ENCODE measurements at regions not wholly inside any gene's neighbourhood (a gene's known extent, or its start where the extent isn't known, plus 50 kb on each side); places are given as distances from the start of the nearest gene placed in this dataset.

DNA sequence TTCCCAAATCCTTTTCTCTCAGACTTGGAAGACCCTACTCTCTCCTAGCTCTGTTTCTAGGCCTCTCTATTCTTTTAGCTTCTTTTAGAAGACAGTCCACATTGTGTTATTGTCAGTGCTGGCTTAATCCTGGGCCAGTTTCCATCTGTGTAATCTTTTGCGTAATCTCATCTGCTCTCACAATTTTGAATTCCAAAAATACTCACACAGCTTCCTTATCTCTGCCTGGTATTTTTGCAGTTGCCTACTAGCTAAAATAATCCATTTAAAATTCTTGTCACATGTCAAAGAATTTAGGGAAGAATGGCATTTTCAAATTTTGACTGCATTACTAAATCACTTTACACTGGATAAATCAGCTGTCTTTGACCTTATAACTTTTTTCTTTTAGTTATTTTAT is 200.6 kb upstream of the MEX3C start:
- Histone ChIP-seq H2AFZ (ENCODE audit: low read depth, low read length) (no peak overlapping the region), H3K79me2 (ENCODE audit: low read length) (no peaks in the 10 kb centered on the region), H3K9me3 (ENCODE audit: insufficient read depth, low read length) (no peaks in the 10 kb centered on the region), H3K27ac (ENCODE audit: low read length) (no peak overlapping the region), H3K36me3 (replicated peaks; ENCODE audit: low read depth, low read length) (no peaks in the 10 kb centered on the region), H3K9ac (ENCODE audit: low read length) (no peak overlapping the region), H3K4me1 (ENCODE audit: low read length) (no peaks in the 10 kb centered on the region), H4K20me1 (ENCODE audit: insufficient read depth, low read length) (no peaks in the 10 kb centered on the region), H3K4me3 (ENCODE audit: low read length) (no peak overlapping the region), H3K4me2 (ENCODE audit: low read length) (no peak overlapping the region), H3K27me3 (ENCODE audit: low read depth, low read length) (no peaks in the 10 kb centered on the region)
- no peak for TF ChIP-seq EZH2phosphoT487 (IDR thresholded peaks at IDR 0.05; ENCODE audit: low read depth)
- TF ChIP-seq, protein P1, sequence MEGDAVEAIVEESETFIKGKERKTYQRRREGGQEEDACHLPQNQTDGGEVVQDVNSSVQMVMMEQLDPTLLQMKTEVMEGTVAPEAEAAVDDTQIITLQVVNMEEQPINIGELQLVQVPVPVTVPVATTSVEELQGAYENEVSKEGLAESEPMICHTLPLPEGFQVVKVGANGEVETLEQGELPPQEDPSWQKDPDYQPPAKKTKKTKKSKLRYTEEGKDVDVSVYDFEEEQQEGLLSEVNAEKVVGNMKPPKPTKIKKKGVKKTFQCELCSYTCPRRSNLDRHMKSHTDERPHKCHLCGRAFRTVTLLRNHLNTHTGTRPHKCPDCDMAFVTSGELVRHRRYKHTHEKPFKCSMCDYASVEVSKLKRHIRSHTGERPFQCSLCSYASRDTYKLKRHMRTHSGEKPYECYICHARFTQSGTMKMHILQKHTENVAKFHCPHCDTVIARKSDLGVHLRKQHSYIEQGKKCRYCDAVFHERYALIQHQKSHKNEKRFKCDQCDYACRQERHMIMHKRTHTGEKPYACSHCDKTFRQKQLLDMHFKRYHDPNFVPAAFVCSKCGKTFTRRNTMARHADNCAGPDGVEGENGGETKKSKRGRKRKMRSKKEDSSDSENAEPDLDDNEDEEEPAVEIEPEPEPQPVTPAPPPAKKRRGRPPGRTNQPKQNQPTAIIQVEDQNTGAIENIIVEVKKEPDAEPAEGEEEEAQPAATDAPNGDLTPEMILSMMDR (IDR thresholded peaks at IDR 0.05; ENCODE audit: low read depth, low read length) = no peak

DNA sequence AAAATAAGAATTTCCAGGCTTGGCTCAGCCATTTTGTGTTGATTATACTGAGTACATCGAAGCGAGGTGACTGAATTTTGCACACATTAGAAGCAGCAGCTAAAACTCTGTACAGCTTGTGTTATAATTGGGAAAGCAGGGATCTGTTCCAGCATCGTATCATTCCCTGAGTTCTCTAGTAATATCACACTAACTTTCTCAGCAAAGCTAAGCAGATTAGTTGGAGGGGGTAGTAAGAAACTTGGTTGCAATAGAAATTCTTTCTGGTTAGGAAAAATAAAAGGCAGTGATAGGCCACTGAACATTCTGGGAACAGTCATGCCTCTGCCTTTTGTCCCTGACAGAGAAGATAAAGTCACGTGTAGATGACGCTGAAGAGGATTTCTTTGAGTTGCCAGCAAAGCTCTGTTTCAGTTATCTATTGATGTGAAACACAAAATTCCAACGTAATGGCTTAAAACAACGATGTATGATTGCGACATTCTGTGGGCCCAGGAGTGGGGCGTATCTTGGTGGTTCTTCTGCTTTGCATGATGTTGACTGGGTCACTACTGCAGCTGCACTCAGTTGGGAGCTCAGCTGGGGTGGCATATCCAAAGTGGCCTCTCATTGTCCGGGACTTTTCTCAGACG is 202.1 kb upstream of the MEX3C start:
- Histone ChIP-seq H3K36me3 (replicated peaks; ENCODE audit: low read depth, low read length) (no peaks in the 10 kb centered on the region), H4K20me1 (ENCODE audit: insufficient read depth, low read length) (no peaks in the 10 kb centered on the region), H3K9me3 (ENCODE audit: insufficient read depth, low read length) (no peaks in the 10 kb centered on the region), H3K79me2 (ENCODE audit: low read length) (no peaks in the 10 kb centered on the region), H3K9ac (ENCODE audit: low read length) (no peak overlapping the region), H3K4me2 (ENCODE audit: low read length) (no peak overlapping the region), H2AFZ (ENCODE audit: low read depth, low read length) (no peak overlapping the region), H3K27ac (ENCODE audit: low read length) (no peak overlapping the region), H3K4me1 (ENCODE audit: low read length) (no peaks in the 10 kb centered on the region), H3K27me3 (ENCODE audit: low read depth, low read length) (no peaks in the 10 kb centered on the region), H3K4me3 (ENCODE audit: low read length) (no peak overlapping the region)
- TF ChIP-seq, protein P1 (IDR thresholded peaks at IDR 0.05; ENCODE audit: low read depth, low read length) = no peak
- no peak for TF ChIP-seq EZH2phosphoT487 (IDR thresholded peaks at IDR 0.05; ENCODE audit: low read depth)

DNA sequence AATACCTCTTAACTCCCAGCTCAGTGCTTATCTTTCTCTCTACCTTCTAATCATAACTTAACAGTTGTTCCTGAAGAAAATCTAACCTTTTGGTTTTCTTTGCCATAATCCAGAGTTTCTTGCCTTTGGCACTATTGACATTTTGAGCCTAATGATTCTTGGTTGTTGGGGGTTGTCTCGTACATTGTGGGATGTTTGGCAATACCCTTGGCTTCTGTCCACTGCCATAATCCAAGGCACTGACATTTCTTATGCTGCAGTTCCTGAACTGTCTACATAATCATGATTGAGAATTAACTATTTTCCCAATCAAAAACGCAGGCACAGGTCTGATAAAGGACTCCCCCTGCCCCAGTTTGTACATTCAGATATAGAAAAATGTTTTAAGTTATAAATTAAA is 203.2 kb upstream of the MEX3C start:
- Histone ChIP-seq H3K79me2 (ENCODE audit: low read length) (no peaks in the 10 kb centered on the region), H3K9ac (ENCODE audit: low read length) (no peak overlapping the region), H3K4me2 (ENCODE audit: low read length) (no peak overlapping the region), H4K20me1 (ENCODE audit: insufficient read depth, low read length) (no peaks in the 10 kb centered on the region), H3K36me3 (replicated peaks; ENCODE audit: low read depth, low read length) (no peaks in the 10 kb centered on the region), H3K4me1 (ENCODE audit: low read length) (no peaks in the 10 kb centered on the region), H3K27ac (ENCODE audit: low read length) (no peak overlapping the region), H3K27me3 (ENCODE audit: low read depth, low read length) (no peaks in the 10 kb centered on the region), H3K9me3 (ENCODE audit: insufficient read depth, low read length) (no peaks in the 10 kb centered on the region), H3K4me3 (ENCODE audit: low read length) (no peak overlapping the region), H2AFZ (ENCODE audit: low read depth, low read length) (no peak overlapping the region)
- TF ChIP-seq, protein P1 (IDR thresholded peaks at IDR 0.05; ENCODE audit: low read depth, low read length) = no peak
- TF ChIP-seq EZH2phosphoT487 (IDR thresholded peaks at IDR 0.05; ENCODE audit: low read depth) = no peak

DNA sequence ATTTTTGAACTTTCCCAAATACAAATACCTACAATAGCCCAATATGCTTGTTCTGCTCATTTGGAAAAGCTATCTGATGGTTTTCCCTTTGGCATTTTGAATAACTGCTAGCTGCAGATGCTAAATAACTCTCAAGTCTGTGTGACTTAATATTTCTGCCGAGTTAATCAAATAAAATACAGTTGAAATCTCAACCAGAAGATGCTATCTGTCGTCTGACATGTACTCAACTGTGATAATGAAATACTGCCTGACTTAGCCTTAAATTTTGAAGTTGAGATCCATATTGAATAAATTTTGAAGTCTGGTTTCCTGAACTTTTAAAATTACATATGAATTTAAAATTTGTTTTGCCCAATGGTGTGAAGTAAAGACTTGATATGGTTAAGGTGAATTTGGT is 204.4 kb upstream of the MEX3C start:
- Histone ChIP-seq H4K20me1 (ENCODE audit: insufficient read depth, low read length) (no peaks in the 10 kb centered on the region), H3K9ac (ENCODE audit: low read length) (no peak overlapping the region), H3K4me3 (ENCODE audit: low read length) (no peak overlapping the region), H3K27me3 (ENCODE audit: low read depth, low read length) (no peaks in the 10 kb centered on the region), H3K27ac (ENCODE audit: low read length) (no peak overlapping the region), H3K36me3 (replicated peaks; ENCODE audit: low read depth, low read length) (no peaks in the 10 kb centered on the region), H3K4me1 (ENCODE audit: low read length) (no peaks in the 10 kb centered on the region), H3K4me2 (ENCODE audit: low read length) (no peak overlapping the region), H3K79me2 (ENCODE audit: low read length) (no peaks in the 10 kb centered on the region), H3K9me3 (ENCODE audit: insufficient read depth, low read length) (no peaks in the 10 kb centered on the region), H2AFZ (ENCODE audit: low read depth, low read length) (no peak overlapping the region)
- TF ChIP-seq EZH2phosphoT487 (IDR thresholded peaks at IDR 0.05; ENCODE audit: low read depth) = no peak
- TF ChIP-seq, protein P1 (IDR thresholded peaks at IDR 0.05; ENCODE audit: low read depth, low read length) = no peak
